Cardiac septum (tissue), 1 donor: ENCODE measurements at regions not wholly inside any gene's neighbourhood (a gene's known extent, or its start where the extent isn't known, plus 50 kb on each side); places are given as distances from the start of the nearest gene placed in this dataset.
"Not testable (repeated sequence)": the region's sequence is repeated elsewhere in the genome, so short reads cannot be mapped to it uniquely, and the experiment has no call there.

Source experiments
- DNase-seq: peaks from one replicate; pipeline ENCODE4 v3.0.0-alpha.2; 2020; ENCODE audit warnings: low spot score
- intact Hi-C: fragments of 100-400 bp; cut with DNase I; formaldehyde crosslinking; loops from one replicate; pipeline ENCODE4 v1.14.0; 2022
- donor health status: DM: no; HTN: no; CAD: no.

GRCh38 chr2:195333869-195334268, 323.2 kb upstream of the SLC39A10 start:
- intact Hi-C loops, result no loop called here
- DNase-seq, result no peak

GRCh38 chr2:195331966-195332365, 325.1 kb upstream of the SLC39A10 start:
- DNase-seq, result no peak
- intact Hi-C loops, result no loop called here

- no peak for DNase-seq
These were observed 325.9 kb upstream of the SLC39A10 start for GRCh38 chr2:195331129-195331528.

GRCh38 chr2:195330513-195330956, 326.5 kb upstream of the SLC39A10 start:
- intact Hi-C loops, result no loop called here
- no peak for DNase-seq

More at GRCh38 chr2:195331129-195331528, 325.9 kb upstream of the SLC39A10 start:
- intact Hi-C loops, result no loop called here

GRCh38 chr2:195329784-195330183, 327.2 kb upstream of the SLC39A10 start:
- intact Hi-C loops, DNase-seq: not testable (repeated sequence)

GRCh38 chr2:195326537-195326936, 330.5 kb upstream of the SLC39A10 start:
- no peak for DNase-seq
- intact Hi-C loops, result no loop called here

- no peak for DNase-seq
- intact Hi-C loops, result no loop called here
These were observed 334.7 kb upstream of the SLC39A10 start for GRCh38 chr2:195322324-195322723.

- DNase-seq, result no peak
- intact Hi-C loops, result no loop called here
These were observed 336.5 kb upstream of the SLC39A10 start for GRCh38 chr2:195320413-195320973.

GRCh38 chr2:195319548-195320412, 337.2 kb upstream of the SLC39A10 start:
- intact Hi-C loops, result no loop called here
- no peak for DNase-seq

- intact Hi-C loops, result no loop called here
- no peak for DNase-seq
These were observed 337.9 kb upstream of the SLC39A10 start for GRCh38 chr2:195319112-195319460.

- DNase-seq, result no peak
- intact Hi-C loops, result no loop called here
These were observed 338.4 kb upstream of the SLC39A10 start for GRCh38 chr2:195318440-195319111.

GRCh38 chr2:195317550-195317949, 339.5 kb upstream of the SLC39A10 start:
- no peak for DNase-seq
- intact Hi-C loops, result no loop called here

GRCh38 chr2:195316486-195316885, 340.5 kb upstream of the SLC39A10 start:
- no peak for DNase-seq
- intact Hi-C loops, result no loop called here

GRCh38 chr2:195313962-195314361, 343.1 kb upstream of the SLC39A10 start:
- no peak for DNase-seq
- intact Hi-C loops, result no loop called here

GRCh38 chr2:195312662-195313061, 344.4 kb upstream of the SLC39A10 start:
- intact Hi-C loops, result no loop called here
- DNase-seq, result no peak

- intact Hi-C loops, result no loop called here
- no peak for DNase-seq
These were observed 348.9 kb upstream of the SLC39A10 start for GRCh38 chr2:195308163-195308562.

GRCh38 chr2:195307751-195308150, 349.3 kb upstream of the SLC39A10 start:
- intact Hi-C loops, result no loop called here
- DNase-seq, result no peak

GRCh38 chr2:195304310-195304709, 352.7 kb upstream of the SLC39A10 start:
- DNase-seq, result no peak
- intact Hi-C loops, result no loop called here

GRCh38 chr2:195300631-195301030, 356.4 kb upstream of the SLC39A10 start:
- intact Hi-C loops, result no loop called here

GRCh38 chr2:195299600-195299999, 357.4 kb upstream of the SLC39A10 start:
- intact Hi-C loops, result no loop called here

More at GRCh38 chr2:195300631-195301030, 356.4 kb upstream of the SLC39A10 start:
- DNase-seq, result no peak

GRCh38 chr2:195296490-195296889, 360.5 kb upstream of the SLC39A10 start:
- intact Hi-C loops, result no loop called here
- DNase-seq, result no peak

More at GRCh38 chr2:195299600-195299999, 357.4 kb upstream of the SLC39A10 start:
- DNase-seq, result no peak
